HEK293 (cell line): ENCODE measurements at regions not wholly inside any gene's neighbourhood (a gene's known extent, or its start where the extent isn't known, plus 50 kb on each side); places are given as distances from the start of the nearest gene placed in this dataset.

Experiments
- IKZF3 ChIP-seq: fragments of 450-650 bp; IDR thresholded peaks from 2 replicates; pipeline ENCODE4 v1.5.0; 2018; ENCODE audit warnings: missing biosample characterization, mild to moderate bottlenecking, missing genetic modification characterization, moderate library complexity
- YY1 ChIP-seq: fragments of 450-650 bp; formaldehyde crosslinking; IDR thresholded peaks from 2 replicates; pipeline ENCODE4 v1.5.1; 2018; ENCODE audit warnings: missing biosample characterization, missing genetic modification characterization
- ZFP41 ChIP-seq: fragments of 450-650 bp; formaldehyde crosslinking; IDR thresholded peaks from 2 replicates; pipeline ENCODE4 v1.5.1; 2016; ENCODE audit warnings: missing biosample characterization, missing genetic modification characterization, borderline replicate concordance
- ZNF658 ChIP-seq: fragments of 450-650 bp; formaldehyde crosslinking; IDR thresholded peaks from 2 replicates; pipeline ENCODE4; 2016; ENCODE audit warnings: missing biosample characterization, missing genetic modification characterization
- ZNF837 ChIP-seq: fragments of 450-650 bp; formaldehyde crosslinking; IDR thresholded peaks from 2 replicates; pipeline ENCODE4 v1.5.1; 2016; ENCODE audit warnings: missing biosample characterization, missing genetic modification characterization
- TF ChIP-seq, protein P1 (sequence below): fragments of 450-650 bp; formaldehyde crosslinking; IDR thresholded peaks from 2 replicates; pipeline ENCODE4 v1.5.1; 2016; ENCODE audit warnings: missing biosample characterization, missing genetic modification characterization
- TF ChIP-seq, protein P2 (sequence below): fragments of 450-650 bp; formaldehyde crosslinking; IDR thresholded peaks from 2 replicates; pipeline ENCODE4 v1.5.1; 2016; ENCODE audit warnings: missing biosample characterization, missing genetic modification characterization, low read depth

DNA sequence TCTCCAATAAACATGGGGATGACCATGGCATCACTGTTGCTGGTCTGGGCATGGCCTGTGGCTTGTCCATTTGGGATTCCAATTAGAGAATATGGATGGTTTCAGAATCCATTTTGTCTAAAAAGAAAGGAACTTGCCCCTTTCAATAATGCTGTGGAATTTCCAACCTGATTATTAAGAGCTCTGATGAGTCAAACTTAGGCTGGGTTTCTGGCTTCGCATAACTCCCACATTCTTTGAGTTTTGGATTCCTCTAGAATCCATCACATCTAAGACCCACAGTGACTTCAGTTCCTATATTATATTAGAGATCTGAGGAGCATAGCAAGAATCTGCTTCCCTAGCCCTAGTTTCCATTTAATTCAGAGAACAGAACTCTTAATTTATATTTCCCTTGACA, 531.5 kb downstream of the TNS1 start:
- TF ChIP-seq, protein P1, sequence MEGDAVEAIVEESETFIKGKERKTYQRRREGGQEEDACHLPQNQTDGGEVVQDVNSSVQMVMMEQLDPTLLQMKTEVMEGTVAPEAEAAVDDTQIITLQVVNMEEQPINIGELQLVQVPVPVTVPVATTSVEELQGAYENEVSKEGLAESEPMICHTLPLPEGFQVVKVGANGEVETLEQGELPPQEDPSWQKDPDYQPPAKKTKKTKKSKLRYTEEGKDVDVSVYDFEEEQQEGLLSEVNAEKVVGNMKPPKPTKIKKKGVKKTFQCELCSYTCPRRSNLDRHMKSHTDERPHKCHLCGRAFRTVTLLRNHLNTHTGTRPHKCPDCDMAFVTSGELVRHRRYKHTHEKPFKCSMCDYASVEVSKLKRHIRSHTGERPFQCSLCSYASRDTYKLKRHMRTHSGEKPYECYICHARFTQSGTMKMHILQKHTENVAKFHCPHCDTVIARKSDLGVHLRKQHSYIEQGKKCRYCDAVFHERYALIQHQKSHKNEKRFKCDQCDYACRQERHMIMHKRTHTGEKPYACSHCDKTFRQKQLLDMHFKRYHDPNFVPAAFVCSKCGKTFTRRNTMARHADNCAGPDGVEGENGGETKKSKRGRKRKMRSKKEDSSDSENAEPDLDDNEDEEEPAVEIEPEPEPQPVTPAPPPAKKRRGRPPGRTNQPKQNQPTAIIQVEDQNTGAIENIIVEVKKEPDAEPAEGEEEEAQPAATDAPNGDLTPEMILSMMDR (tag by site-specific recombination) = no peak
- TF ChIP-seq ZNF837 (tag by site-specific recombination) (no peak), IKZF3 (tag by site-specific recombination) (no peak), ZFP41 (tag by site-specific recombination) (no peak), ZNF658 (tag by site-specific recombination) (no peak), YY1 (tag by site-specific recombination) (no peak)
- TF ChIP-seq, protein P2, sequence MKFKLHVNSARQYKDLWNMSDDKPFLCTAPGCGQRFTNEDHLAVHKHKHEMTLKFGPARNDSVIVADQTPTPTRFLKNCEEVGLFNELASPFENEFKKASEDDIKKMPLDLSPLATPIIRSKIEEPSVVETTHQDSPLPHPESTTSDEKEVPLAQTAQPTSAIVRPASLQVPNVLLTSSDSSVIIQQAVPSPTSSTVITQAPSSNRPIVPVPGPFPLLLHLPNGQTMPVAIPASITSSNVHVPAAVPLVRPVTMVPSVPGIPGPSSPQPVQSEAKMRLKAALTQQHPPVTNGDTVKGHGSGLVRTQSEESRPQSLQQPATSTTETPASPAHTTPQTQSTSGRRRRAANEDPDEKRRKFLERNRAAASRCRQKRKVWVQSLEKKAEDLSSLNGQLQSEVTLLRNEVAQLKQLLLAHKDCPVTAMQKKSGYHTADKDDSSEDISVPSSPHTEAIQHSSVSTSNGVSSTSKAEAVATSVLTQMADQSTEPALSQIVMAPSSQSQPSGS (tag by site-specific recombination) = no peak
